ENCODE measurements at regions not wholly inside any gene's neighbourhood (a gene's known extent, or its start where the extent isn't known, plus 50 kb on each side); places are given as distances from the start of the nearest gene placed in this dataset.

DNA sequence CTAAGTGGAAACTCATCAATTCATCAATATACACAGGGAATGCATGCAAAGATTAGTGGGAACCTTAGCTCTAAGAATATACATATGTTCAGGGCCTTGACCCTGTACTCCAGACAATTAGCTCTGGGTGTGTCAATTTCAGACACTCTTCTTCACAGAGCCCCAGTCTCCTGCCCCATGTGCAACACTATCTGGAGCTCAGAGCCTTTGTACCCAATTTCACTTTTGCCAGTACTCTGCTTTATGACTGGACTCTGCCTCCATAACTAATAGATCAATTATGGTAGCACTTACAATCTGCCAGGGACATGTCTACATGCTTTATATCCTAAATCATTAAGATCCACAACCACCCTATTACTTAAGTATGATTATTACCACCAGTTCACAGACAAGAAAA is 152.5 kb upstream of the PLEKHG7 start:
- no peak for ATAC-seq (ENCODE audit: low FRiP score)

DNA sequence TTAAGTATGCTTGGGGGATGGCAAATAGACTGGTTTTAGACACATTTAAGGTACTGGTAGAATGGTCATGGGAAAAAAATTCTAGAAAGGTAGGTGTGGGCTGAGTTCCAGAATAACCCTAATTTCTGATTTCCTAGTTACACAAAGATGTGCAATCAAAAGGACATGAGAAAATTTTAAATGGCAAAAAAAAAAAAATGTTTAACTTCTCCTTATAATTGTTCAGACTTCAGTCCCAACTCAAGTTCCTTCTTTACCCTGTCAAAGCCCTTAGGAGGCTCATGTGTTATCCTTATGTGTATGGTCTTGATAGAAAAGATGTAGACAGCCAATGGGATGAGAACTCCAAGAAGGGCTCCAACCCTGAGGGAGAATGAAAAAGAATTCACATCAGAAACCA is 153.3 kb upstream of the PLEKHG7 start:
- ATAC-seq (ENCODE audit: low FRiP score) = no peak
- DNase-seq = no peak
- no peaks in the 10 kb centered on the region for H3K9me3 ChIP-seq (ENCODE audit: control insufficient read depth, low read length)
- H3K27ac ChIP-seq (ENCODE audit: low read depth in 1 of 2, low read length in 2 of 2) = no peak overlapping the region
- no peak overlapping the region for H3K4me3 ChIP-seq (ENCODE audit: low read length in 2 of 2)
- H3K36me3 ChIP-seq (ENCODE audit: control insufficient read depth in 1 of 2, insufficient read depth in 2 of 2, low read length in 1 of 2) = no peaks in the 10 kb centered on the region
- no peaks in the 10 kb centered on the region for H3K4me1 ChIP-seq (ENCODE audit: control insufficient read depth in 1 of 2, insufficient read depth in 2 of 2, low read length in 2 of 2)
- H3K27me3 ChIP-seq (ENCODE audit: control insufficient read depth in 1 of 2, insufficient read depth in 2 of 2, low read length in 1 of 2) = no peaks in the 10 kb centered on the region
- intact Hi-C loops (cut with DNase I) = no loop called here

More for the DNA sequence above, 152.5 kb upstream of the PLEKHG7 start:
- DNase-seq = no peak
- no peaks in the 10 kb centered on the region for H3K36me3 ChIP-seq (ENCODE audit: control insufficient read depth in 1 of 2, insufficient read depth in 2 of 2, low read length in 1 of 2)
- H3K27me3 ChIP-seq (ENCODE audit: control insufficient read depth in 1 of 2, insufficient read depth in 2 of 2, low read length in 1 of 2) = no peaks in the 10 kb centered on the region
- no peak overlapping the region for H3K4me3 ChIP-seq (ENCODE audit: low read length in 2 of 2)
- no peak overlapping the region for H3K27ac ChIP-seq (ENCODE audit: low read depth in 1 of 2, low read length in 2 of 2)
- intact Hi-C loops (cut with DNase I) = loop anchor here in 1 of 2 donors (5.0 kb wide), 1 partner anchor 38 kb away; no protein-coding TSS in a partner anchor
- H3K9me3 ChIP-seq (ENCODE audit: control insufficient read depth, low read length) = no peaks in the 10 kb centered on the region
- no peaks in the 10 kb centered on the region for H3K4me1 ChIP-seq (ENCODE audit: control insufficient read depth in 1 of 2, insufficient read depth in 2 of 2, low read length in 2 of 2)

DNA sequence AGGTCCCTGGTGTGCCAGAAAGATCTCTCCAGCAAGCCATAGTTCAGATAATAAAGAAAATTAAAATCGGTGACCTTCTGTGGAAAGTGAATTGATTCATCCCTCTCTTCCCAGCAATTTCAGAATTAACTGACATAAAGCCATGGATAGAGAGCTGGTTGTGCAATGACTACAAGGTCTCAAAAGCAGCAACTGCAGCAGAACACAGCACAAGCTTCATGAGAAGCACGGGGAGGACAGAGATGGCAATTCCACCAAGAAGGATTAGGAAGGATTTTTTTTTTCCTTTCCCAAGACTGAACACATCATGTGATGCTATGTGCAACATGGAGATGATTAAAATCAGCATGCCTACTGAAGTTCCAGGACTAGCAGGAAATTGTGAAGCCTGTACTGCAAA is 154.9 kb upstream of the PLEKHG7 start:
- H3K27ac ChIP-seq (ENCODE audit: low read depth in 1 of 2, low read length in 2 of 2) = no peak overlapping the region
- no peaks in the 10 kb centered on the region for H3K27me3 ChIP-seq (ENCODE audit: control insufficient read depth in 1 of 2, insufficient read depth in 2 of 2, low read length in 1 of 2)
- H3K9me3 ChIP-seq (ENCODE audit: control insufficient read depth, low read length) = no peaks in the 10 kb centered on the region
- ATAC-seq (ENCODE audit: low FRiP score) (no peak), DNase-seq (no peak)
- no peak overlapping the region for H3K4me3 ChIP-seq (ENCODE audit: low read length in 2 of 2)
- 81 to 83% methylated on average over 2 of the region's 2 CpGs for WGBS, 2 donors
- intact Hi-C loops (cut with DNase I) = no loop called here
- no peaks in the 10 kb centered on the region for H3K4me1 ChIP-seq (ENCODE audit: control insufficient read depth in 1 of 2, insufficient read depth in 2 of 2, low read length in 2 of 2)
- H3K36me3 ChIP-seq (ENCODE audit: control insufficient read depth in 1 of 2, insufficient read depth in 2 of 2, low read length in 1 of 2) = no peaks in the 10 kb centered on the region

DNA sequence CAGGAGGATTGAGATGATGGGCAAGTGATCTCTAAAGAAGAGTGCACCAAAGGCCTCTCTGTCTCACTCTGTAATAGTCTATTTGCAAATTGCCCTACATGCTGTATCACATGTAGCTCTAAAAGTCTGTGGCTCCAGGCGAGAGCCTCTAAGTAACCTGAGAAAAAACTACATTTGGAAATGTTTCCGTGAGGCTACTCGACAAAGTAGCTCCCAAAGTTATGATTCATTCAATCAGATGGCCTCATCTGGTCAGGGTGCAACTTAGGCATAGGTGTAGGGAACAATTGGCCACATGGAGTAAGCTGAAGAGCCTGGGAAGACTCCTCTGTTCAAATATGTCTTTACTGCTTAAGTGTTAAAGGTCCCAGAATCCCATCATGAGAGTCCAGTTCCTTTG is 155.4 kb upstream of the PLEKHG7 start:
- Histone ChIP-seq H3K9me3 (ENCODE audit: control insufficient read depth, low read length) (no peaks in the 10 kb centered on the region), H3K4me3 (ENCODE audit: low read length in 2 of 2) (no peak overlapping the region), H3K27ac (ENCODE audit: low read depth in 1 of 2, low read length in 2 of 2) (no peak overlapping the region), H3K27me3 (ENCODE audit: control insufficient read depth in 1 of 2, insufficient read depth in 2 of 2, low read length in 1 of 2) (no peaks in the 10 kb centered on the region), H3K4me1 (ENCODE audit: control insufficient read depth in 1 of 2, insufficient read depth in 2 of 2, low read length in 2 of 2) (no peaks in the 10 kb centered on the region), H3K36me3 (ENCODE audit: control insufficient read depth in 1 of 2, insufficient read depth in 2 of 2, low read length in 1 of 2) (no peaks in the 10 kb centered on the region)
- ATAC-seq (ENCODE audit: low FRiP score) (no peak), DNase-seq (no peak)
- WGBS, 2 donors = 79 to 86% methylated on average over 3 of the region's 3 CpGs
- intact Hi-C loops (cut with DNase I) = no loop called here

DNA sequence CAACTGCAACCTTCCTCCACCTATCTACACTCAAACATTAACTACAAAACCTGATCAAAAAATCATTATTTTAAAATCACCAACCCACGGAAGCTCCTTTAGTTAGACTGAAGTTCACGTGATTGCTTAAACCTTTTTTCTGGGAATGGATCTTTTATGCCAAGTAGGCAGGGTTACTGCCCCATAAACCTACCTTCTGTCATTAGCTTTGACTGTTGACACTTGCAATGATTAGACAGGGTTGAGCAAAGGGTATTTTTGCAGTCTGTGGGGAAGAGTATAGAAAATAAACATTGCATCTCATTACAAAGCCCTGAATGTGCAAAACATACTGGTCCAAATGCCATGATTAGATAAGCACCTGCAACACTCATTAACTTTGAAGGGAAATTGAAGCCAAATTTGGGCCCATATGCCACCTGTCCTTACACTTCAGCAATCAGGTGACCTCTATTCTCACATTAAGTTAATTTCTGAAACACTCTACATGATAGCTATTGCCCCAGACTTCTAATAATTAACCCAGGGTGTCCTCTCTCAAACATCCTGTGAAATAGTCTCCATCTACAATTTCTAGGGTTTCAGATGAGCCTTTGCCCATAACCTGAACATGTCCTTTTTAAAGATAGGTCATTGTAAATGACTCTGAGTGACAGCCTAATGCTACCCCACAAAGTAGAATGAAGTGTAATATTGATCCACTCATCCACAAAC is 156.0 kb upstream of the PLEKHG7 start:
- H3K27me3 ChIP-seq (ENCODE audit: control insufficient read depth in 1 of 2, insufficient read depth in 2 of 2, low read length in 1 of 2) = no peaks in the 10 kb centered on the region
- ATAC-seq (ENCODE audit: low FRiP score) = no peak
- WGBS, 2 donors = 83 to 94% methylated on average over 2 of the region's 2 CpGs
- H3K4me1 ChIP-seq (ENCODE audit: control insufficient read depth in 1 of 2, insufficient read depth in 2 of 2, low read length in 2 of 2) = no peaks in the 10 kb centered on the region
- no peaks in the 10 kb centered on the region for H3K36me3 ChIP-seq (ENCODE audit: control insufficient read depth in 1 of 2, insufficient read depth in 2 of 2, low read length in 1 of 2)
- no peaks in the 10 kb centered on the region for H3K9me3 ChIP-seq (ENCODE audit: control insufficient read depth, low read length)
- no peak overlapping the region for H3K4me3 ChIP-seq (ENCODE audit: low read length in 2 of 2)
- DNase-seq = no peak
- no peak overlapping the region for H3K27ac ChIP-seq (ENCODE audit: low read depth in 1 of 2, low read length in 2 of 2)
- intact Hi-C loops (cut with DNase I) = no loop called here

DNA sequence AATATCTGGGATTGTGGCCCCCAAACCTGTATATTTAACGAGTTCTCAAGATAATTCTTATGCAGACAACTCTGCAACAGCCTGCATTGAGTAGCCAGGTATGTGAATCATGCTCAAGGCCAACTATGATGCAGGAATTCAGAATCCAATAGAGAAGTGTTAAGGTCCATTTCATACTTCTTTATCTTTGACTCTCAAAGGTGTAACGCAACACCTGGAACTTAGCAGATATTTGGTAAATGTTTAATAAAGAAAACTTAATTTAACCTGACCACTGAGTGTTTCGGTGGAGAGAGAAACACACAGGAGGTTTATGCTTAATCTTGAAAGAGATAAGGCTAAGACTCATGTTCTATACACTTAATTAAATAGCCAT is 156.5 kb upstream of the PLEKHG7 start:
- H3K4me3 ChIP-seq (ENCODE audit: low read length in 2 of 2) = no peak overlapping the region
- H3K36me3 ChIP-seq (ENCODE audit: control insufficient read depth in 1 of 2, insufficient read depth in 2 of 2, low read length in 1 of 2) = no peaks in the 10 kb centered on the region
- no peaks in the 10 kb centered on the region for H3K4me1 ChIP-seq (ENCODE audit: control insufficient read depth in 1 of 2, insufficient read depth in 2 of 2, low read length in 2 of 2)
- DNase-seq (no peak), ATAC-seq (ENCODE audit: low FRiP score) (no peak)
- intact Hi-C loops (cut with DNase I) = no loop called here
- 83 to 91% methylated on average over 3 of the region's 3 CpGs for WGBS, 2 donors
- no peak overlapping the region for H3K27ac ChIP-seq (ENCODE audit: low read depth in 1 of 2, low read length in 2 of 2)
- H3K9me3 ChIP-seq (ENCODE audit: control insufficient read depth, low read length) = no peaks in the 10 kb centered on the region
- no peaks in the 10 kb centered on the region for H3K27me3 ChIP-seq (ENCODE audit: control insufficient read depth in 1 of 2, insufficient read depth in 2 of 2, low read length in 1 of 2)

DNA sequence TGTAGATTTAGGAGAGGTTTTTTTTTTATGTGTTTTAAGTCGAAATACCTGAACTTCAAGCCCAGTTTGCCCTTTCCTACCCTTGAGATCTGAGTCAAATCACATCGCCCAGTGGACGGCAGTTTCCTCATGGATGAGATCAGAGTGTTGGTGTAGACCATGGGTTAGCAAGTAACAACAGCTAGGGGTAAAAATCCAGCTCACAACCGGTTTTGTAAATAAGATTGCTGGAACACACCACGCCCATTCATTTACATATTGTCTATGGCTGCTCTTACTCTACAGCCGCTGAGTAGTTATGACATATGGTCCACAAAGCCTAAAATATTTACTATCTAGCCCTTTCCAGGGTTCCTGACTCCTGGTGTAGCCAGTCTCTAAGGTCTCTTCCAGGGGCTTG is 158.5 kb upstream of the PLEKHG7 start:
- Histone ChIP-seq H3K27ac (ENCODE audit: low read depth in 1 of 2, low read length in 2 of 2) (no peak overlapping the region), H3K4me1 (ENCODE audit: control insufficient read depth in 1 of 2, insufficient read depth in 2 of 2, low read length in 2 of 2) (peaks cover 0 to 3% of the 10 kb centered on the region in 2 donors), H3K4me3 (ENCODE audit: low read length in 2 of 2) (no peak overlapping the region), H3K36me3 (ENCODE audit: control insufficient read depth in 1 of 2, insufficient read depth in 2 of 2, low read length in 1 of 2) (no peaks in the 10 kb centered on the region), H3K9me3 (ENCODE audit: control insufficient read depth, low read length) (no peaks in the 10 kb centered on the region), H3K27me3 (ENCODE audit: control insufficient read depth in 1 of 2, insufficient read depth in 2 of 2, low read length in 1 of 2) (no peaks in the 10 kb centered on the region)
- no peak for DNase-seq
- intact Hi-C loops (cut with DNase I) = no loop called here
- ATAC-seq (ENCODE audit: low FRiP score) = no peak
- WGBS, 2 donors = 85 to 87% methylated on average over 6 of the region's 6 CpGs

DNA sequence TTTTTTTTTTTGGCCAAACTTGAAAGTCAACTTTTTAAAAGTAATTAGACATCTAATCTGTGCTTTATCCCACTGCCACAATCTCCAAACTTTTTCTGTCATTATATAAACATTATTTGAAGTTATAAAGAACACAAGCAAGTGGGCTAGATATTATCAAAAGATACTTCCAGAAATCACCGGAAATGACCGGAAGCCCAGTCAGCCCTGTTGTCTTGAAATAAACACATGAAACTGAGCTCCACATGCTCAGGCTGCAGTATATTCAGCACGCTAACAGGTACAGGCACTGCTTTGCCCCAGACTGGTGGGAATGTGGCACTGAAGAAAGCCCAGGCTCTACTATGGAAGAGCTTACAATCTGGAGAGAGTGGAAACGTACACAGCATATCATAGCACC is 158.9 kb upstream of the PLEKHG7 start:
- ATAC-seq (ENCODE audit: low FRiP score) = no peak
- DNase-seq = no peak
- Histone ChIP-seq H3K27me3 (ENCODE audit: control insufficient read depth in 1 of 2, insufficient read depth in 2 of 2, low read length in 1 of 2) (no peaks in the 10 kb centered on the region), H3K4me3 (ENCODE audit: low read length in 2 of 2) (no peak overlapping the region), H3K36me3 (ENCODE audit: control insufficient read depth in 1 of 2, insufficient read depth in 2 of 2, low read length in 1 of 2) (no peaks in the 10 kb centered on the region), H3K4me1 (ENCODE audit: control insufficient read depth in 1 of 2, insufficient read depth in 2 of 2, low read length in 2 of 2) (peaks cover 0 to 3% of the 10 kb centered on the region in 2 donors), H3K27ac (ENCODE audit: low read depth in 1 of 2, low read length in 2 of 2) (no peak overlapping the region), H3K9me3 (ENCODE audit: control insufficient read depth, low read length) (no peaks in the 10 kb centered on the region)
- 68 to 73% methylated on average over 4 of the region's 4 CpGs for WGBS, 2 donors
- intact Hi-C loops (cut with DNase I) = no loop called here

GRCh38 chr12:92543359-92543758 is 159.4 kb upstream of the PLEKHG7 start:
- 0 to 12% methylated on average over 1 of the region's 1 CpG for WGBS, 2 donors
- intact Hi-C loops (cut with DNase I) = no loop called here
- peaks cover 0 to 3% of the 10 kb centered on the region in 2 donors for H3K4me1 ChIP-seq (ENCODE audit: control insufficient read depth in 1 of 2, insufficient read depth in 2 of 2, low read length in 2 of 2)

More at GRCh38 chr12:92543359-92543758, 159.4 kb upstream of the PLEKHG7 start:
- no peaks in the 10 kb centered on the region for H3K9me3 ChIP-seq (ENCODE audit: control insufficient read depth, low read length)
- no peak overlapping the region for H3K4me3 ChIP-seq (ENCODE audit: low read length in 2 of 2)
- H3K36me3 ChIP-seq (ENCODE audit: control insufficient read depth in 1 of 2, insufficient read depth in 2 of 2, low read length in 1 of 2) = no peaks in the 10 kb centered on the region
- H3K27ac ChIP-seq (ENCODE audit: low read depth in 1 of 2, low read length in 2 of 2) = no peak overlapping the region
- ATAC-seq (ENCODE audit: low FRiP score) (no peak), DNase-seq (no peak)
- H3K27me3 ChIP-seq (ENCODE audit: control insufficient read depth in 1 of 2, insufficient read depth in 2 of 2, low read length in 1 of 2) = no peaks in the 10 kb centered on the region
